AG04449 (cell line): ENCODE measurements at regions not wholly inside any gene's neighbourhood (a gene's known extent, or its start where the extent isn't known, plus 50 kb on each side); places are given as distances from the start of the nearest gene placed in this dataset.

Experiments used
- CTCF ChIA-PET: fragments of 350-600 bp; formaldehyde crosslinking; extraction: SDS; loops from one replicate; lab custom pipeline; 2021; ENCODE audit warnings: antibody characterized with exemption; lab: Yijun Ruan, JAX
- POLR2A ChIA-PET: fragments of 400-600, 350-600 bp; formaldehyde crosslinking; extraction: SDS; loops from one replicate; lab custom pipeline; 2020; ENCODE audit warnings: antibody characterized with exemption, inconsistent platforms; lab: Yijun Ruan, JAX
- DNase-seq: peaks from one replicate; pipeline ENCODE4 v3.0.0-alpha.2; 2010; ENCODE audit warnings: low read depth, low spot score
- H3K4me3 ChIP-seq: 2 replicates; pipeline ENCODE4 v1.5.1; 2011; ENCODE audit warnings: low read depth, mild to moderate bottlenecking, control low read depth, low read length
- CTCF ChIP-seq: IDR thresholded peaks from one replicate; pipeline ENCODE4 v1.5.1; 2011; ENCODE audit warnings: mild to moderate bottlenecking, moderate library complexity, low read length, control low read depth, inconsistent platforms; ENCODE audit not compliant: insufficient read depth; ENCODE audit errors: missing control alignments

GRCh38 chr14:56896922-56897321, 86.6 kb upstream of the OTX2 start:
- ChIA-PET CTCF (no interaction called here), POLR2A (no interaction called here)
- TF ChIP-seq CTCF = no peak
- no peak overlapping the region for H3K4me3 ChIP-seq
- DNase-seq = no peak

GRCh38 chr14:56896231-56896630, 86.0 kb upstream of the OTX2 start:
- POLR2A ChIA-PET = no interaction called here
- no peak overlapping the region for H3K4me3 ChIP-seq
- no peak for TF ChIP-seq CTCF
- CTCF ChIA-PET = interaction anchor here (0.6 kb wide), 1 partner anchor 20 kb away, joined by 3 read pairs; no protein-coding TSS in a partner anchor
- DNase-seq = no peak

GRCh38 chr14:56895154-56895553, 84.9 kb upstream of the OTX2 start:
- POLR2A ChIA-PET = no interaction called here
- no peak overlapping the region for H3K4me3 ChIP-seq
- no peak for TF ChIP-seq CTCF
- no peak for DNase-seq
- CTCF ChIA-PET = no interaction called here

GRCh38 chr14:56894591-56894991, 84.3 kb upstream of the OTX2 start:
- no peak for DNase-seq
- CTCF ChIA-PET = no interaction called here
- no peak overlapping the region for H3K4me3 ChIP-seq
- TF ChIP-seq CTCF = no peak
- POLR2A ChIA-PET = no interaction called here

GRCh38 chr14:56892959-56893358, 82.7 kb upstream of the OTX2 start:
- TF ChIP-seq CTCF = no peak
- no peak overlapping the region for H3K4me3 ChIP-seq
- DNase-seq = no peak
- CTCF ChIA-PET = no interaction called here
- POLR2A ChIA-PET = no interaction called here

GRCh38 chr14:56891226-56891625, 80.9 kb upstream of the OTX2 start:
- DNase-seq = no peak
- POLR2A ChIA-PET = no interaction called here

More at GRCh38 chr14:56891226-56891625, 80.9 kb upstream of the OTX2 start:
- TF ChIP-seq CTCF = no peak
- H3K4me3 ChIP-seq = no peak overlapping the region
- CTCF ChIA-PET = no interaction called here
